ENCODE measurements at regions not wholly inside any gene's neighbourhood (a gene's known extent, or its start where the extent isn't known, plus 50 kb on each side); places are given as distances from the start of the nearest gene placed in this dataset.

DNA sequence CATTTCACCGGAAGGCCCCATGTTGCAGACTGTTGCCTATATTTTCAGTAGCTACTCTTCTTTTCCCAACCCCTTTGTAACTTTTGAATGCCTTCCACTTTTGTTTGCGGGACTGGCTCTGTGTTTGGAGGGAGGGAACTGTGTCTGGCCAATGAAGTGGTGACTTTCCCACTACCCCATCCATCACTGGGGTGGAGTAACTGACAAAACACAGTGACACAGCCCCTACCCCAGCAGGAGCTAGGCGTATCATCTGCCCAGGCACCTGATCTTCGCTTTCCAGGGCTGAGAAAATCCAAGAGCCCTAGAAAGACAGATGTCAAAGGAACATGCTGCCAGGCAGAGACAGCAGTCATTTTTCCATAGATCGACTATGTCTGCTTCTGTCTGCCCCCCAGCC, 710.6 kb upstream of the CELF2 start:
- TF ChIP-seq RFX5 (IDR thresholded peaks at IDR 0.05; ENCODE audit: low read depth, low read length), result no peak
- no peak for TF ChIP-seq CEBPB (IDR thresholded peaks at IDR 0.05; ENCODE audit: low read depth, low read length)
- TF ChIP-seq, protein P1, sequence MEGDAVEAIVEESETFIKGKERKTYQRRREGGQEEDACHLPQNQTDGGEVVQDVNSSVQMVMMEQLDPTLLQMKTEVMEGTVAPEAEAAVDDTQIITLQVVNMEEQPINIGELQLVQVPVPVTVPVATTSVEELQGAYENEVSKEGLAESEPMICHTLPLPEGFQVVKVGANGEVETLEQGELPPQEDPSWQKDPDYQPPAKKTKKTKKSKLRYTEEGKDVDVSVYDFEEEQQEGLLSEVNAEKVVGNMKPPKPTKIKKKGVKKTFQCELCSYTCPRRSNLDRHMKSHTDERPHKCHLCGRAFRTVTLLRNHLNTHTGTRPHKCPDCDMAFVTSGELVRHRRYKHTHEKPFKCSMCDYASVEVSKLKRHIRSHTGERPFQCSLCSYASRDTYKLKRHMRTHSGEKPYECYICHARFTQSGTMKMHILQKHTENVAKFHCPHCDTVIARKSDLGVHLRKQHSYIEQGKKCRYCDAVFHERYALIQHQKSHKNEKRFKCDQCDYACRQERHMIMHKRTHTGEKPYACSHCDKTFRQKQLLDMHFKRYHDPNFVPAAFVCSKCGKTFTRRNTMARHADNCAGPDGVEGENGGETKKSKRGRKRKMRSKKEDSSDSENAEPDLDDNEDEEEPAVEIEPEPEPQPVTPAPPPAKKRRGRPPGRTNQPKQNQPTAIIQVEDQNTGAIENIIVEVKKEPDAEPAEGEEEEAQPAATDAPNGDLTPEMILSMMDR (conservative IDR thresholded peaks at IDR 0.05; ENCODE audit: low read depth, low read length), result no peak
- TF ChIP-seq POLR2A (IDR thresholded peaks at IDR 0.05; ENCODE audit: low read depth, low read length), result no peak
- TF ChIP-seq NFE2L2 (IDR thresholded peaks at IDR 0.05; ENCODE audit: low read depth, low read length), result no peak
- no peak for TF ChIP-seq MXI1 (IDR thresholded peaks at IDR 0.05; ENCODE audit: borderline replicate concordance, low read depth, low read length)
- TF ChIP-seq CHD1 (IDR thresholded peaks at IDR 0.05; ENCODE audit: low read depth, low read length), result no peak

Data from IMR-90 (cell line).